Keratinocyte (primary cell): ENCODE measurements at regions not wholly inside any gene's neighbourhood (a gene's known extent, or its start where the extent isn't known, plus 50 kb on each side); places are given as distances from the start of the nearest gene placed in this dataset.

Experiments
- DNase-seq: peaks from one replicate; pipeline ENCODE4 v3.0.0-alpha.2; 2011; ENCODE audit warnings: low read depth, missing footprints, low spot score
- FAIRE-seq: peaks from 2 replicates; lab custom pipeline; 2011; peaks lifted over from hg19 to GRCh38; lab: Jason Lieb, UNC
- H2AFZ ChIP-seq: 2 replicates; pipeline ENCODE4 v1.6.0; 2012; ENCODE audit warnings: low read length, control low read depth, inconsistent platforms; ENCODE audit not compliant: control insufficient read depth
- H3K27ac ChIP-seq: 2 replicates; pipeline ENCODE4 v1.5.1; 2011; ENCODE audit warnings: low read length; ENCODE audit not compliant: control insufficient read depth, insufficient read depth
- H3K27me3 ChIP-seq: 3 replicates; pipeline ENCODE4 v1.6.0; 2011; ENCODE audit warnings: low read length; ENCODE audit not compliant: control insufficient read depth, insufficient read depth; ENCODE audit errors: extremely low read depth
- H3K36me3 ChIP-seq, 2 experiments: 2 replicates in 1 of 2; 3 replicates in 1 of 2; pipeline ENCODE4 v1.5.1; 2011; ENCODE audit warnings: low read length in 2 of 2, mild to moderate bottlenecking in 1 of 2; ENCODE audit not compliant: control insufficient read depth in 2 of 2, insufficient read depth in 2 of 2; ENCODE audit errors: extremely low read depth in 1 of 2
- H3K4me1 ChIP-seq: 3 replicates; pipeline ENCODE4 v1.5.1; 2011; ENCODE audit warnings: low read length; ENCODE audit not compliant: control insufficient read depth, insufficient read depth; ENCODE audit errors: extremely low read depth
- H3K4me2 ChIP-seq: 3 replicates; pipeline ENCODE4 v1.6.0; 2011; ENCODE audit warnings: low read depth, low read length; ENCODE audit not compliant: control insufficient read depth, insufficient read depth; ENCODE audit errors: extremely low read depth
- H3K4me3 ChIP-seq, 3 experiments: fragments of 200-600 bp in 1 of 3; sonication (generic) in 1 of 3; 2 replicates in 2 of 3; 3 replicates in 1 of 3; pipeline ENCODE4 v1.5.1; 2011 to 2016; ENCODE audit warnings: low read length in 3 of 3, mild to moderate bottlenecking in 3 of 3, control low read depth in 2 of 3, inconsistent platforms in 1 of 3, low read depth in 1 of 3, mixed read lengths in 1 of 3, mixed run types in 1 of 3, moderate library complexity in 1 of 3; ENCODE audit not compliant: control insufficient read depth in 2 of 3, insufficient read depth in 2 of 3; ENCODE audit errors: extremely low read depth in 1 of 3
- H3K79me2 ChIP-seq: 2 replicates; pipeline ENCODE4 v1.6.0; 2012; ENCODE audit warnings: low read length; ENCODE audit not compliant: control insufficient read depth, insufficient read depth
- H3K9ac ChIP-seq: 3 replicates; pipeline ENCODE4 v1.6.0; 2011; ENCODE audit warnings: low read length; ENCODE audit not compliant: control insufficient read depth, insufficient read depth; ENCODE audit errors: extremely low read depth
- H3K9me1 ChIP-seq: 3 replicates; pipeline ENCODE4 v1.6.0; 2011; ENCODE audit warnings: low read length; ENCODE audit not compliant: control insufficient read depth, insufficient read depth; ENCODE audit errors: extremely low read depth
- H3K9me3 ChIP-seq: 2 replicates; pipeline ENCODE4 v1.5.1; 2012; ENCODE audit warnings: low read depth, low read length; ENCODE audit not compliant: control insufficient read depth
- H4K20me1 ChIP-seq: 3 replicates; pipeline ENCODE4 v1.6.0; 2011; ENCODE audit warnings: low read length; ENCODE audit not compliant: control insufficient read depth, insufficient read depth; ENCODE audit errors: extremely low read depth
- EZH2 ChIP-seq: IDR thresholded peaks from one replicate; pipeline ENCODE4 v1.6.1; 2012; ENCODE audit warnings: inconsistent platforms, mild to moderate bottlenecking, low read length, moderate library complexity
- dilution Hi-C: fragments of 300-500 bp; cut with MboI; formaldehyde crosslinking; loops from one replicate; pipeline ENCODE4 v1.7.0; 2020; ENCODE audit warnings: low sequenced_read_pairs; ENCODE audit not compliant: extremely low pct_ligation_motif_present
- TF ChIP-seq, protein P1 (sequence below), 3 experiments: IDR thresholded peaks in 1 of 3; conservative IDR thresholded peaks in 1 of 3; optimal IDR thresholded peaks in 1 of 3; 2 replicates in 2 of 3; 3 replicates in 1 of 3; pipeline versions ENCODE3 to v1.5.1; 2011; ENCODE audit warnings: low read length in 3 of 3, mild to moderate bottlenecking in 3 of 3, moderate library complexity in 2 of 3, control low read depth in 1 of 3, inconsistent platforms in 1 of 3; ENCODE audit not compliant: insufficient read depth in 2 of 3; ENCODE audit errors: extremely low read depth in 1 of 3

- no peak overlapping the region for H3K27ac ChIP-seq
- dilution Hi-C loops: no loop called here
- H3K27me3 ChIP-seq: peaks cover 21% of the 10 kb centered on the region
- no peaks in the 10 kb centered on the region for H3K9me3 ChIP-seq
- H3K4me1 ChIP-seq: no peaks in the 10 kb centered on the region
- H3K9me1 ChIP-seq: no peaks in the 10 kb centered on the region
- H3K9ac ChIP-seq: no peak overlapping the region
- H3K36me3 ChIP-seq: no peaks in the 10 kb centered on the region
- H2AFZ ChIP-seq: no peak overlapping the region
- H3K79me2 ChIP-seq: no peaks in the 10 kb centered on the region
- no peak for DNase-seq
- no peak for FAIRE-seq
- H3K4me2 ChIP-seq: no peak overlapping the region
- no peak for TF ChIP-seq EZH2
- TF ChIP-seq, protein P1, sequence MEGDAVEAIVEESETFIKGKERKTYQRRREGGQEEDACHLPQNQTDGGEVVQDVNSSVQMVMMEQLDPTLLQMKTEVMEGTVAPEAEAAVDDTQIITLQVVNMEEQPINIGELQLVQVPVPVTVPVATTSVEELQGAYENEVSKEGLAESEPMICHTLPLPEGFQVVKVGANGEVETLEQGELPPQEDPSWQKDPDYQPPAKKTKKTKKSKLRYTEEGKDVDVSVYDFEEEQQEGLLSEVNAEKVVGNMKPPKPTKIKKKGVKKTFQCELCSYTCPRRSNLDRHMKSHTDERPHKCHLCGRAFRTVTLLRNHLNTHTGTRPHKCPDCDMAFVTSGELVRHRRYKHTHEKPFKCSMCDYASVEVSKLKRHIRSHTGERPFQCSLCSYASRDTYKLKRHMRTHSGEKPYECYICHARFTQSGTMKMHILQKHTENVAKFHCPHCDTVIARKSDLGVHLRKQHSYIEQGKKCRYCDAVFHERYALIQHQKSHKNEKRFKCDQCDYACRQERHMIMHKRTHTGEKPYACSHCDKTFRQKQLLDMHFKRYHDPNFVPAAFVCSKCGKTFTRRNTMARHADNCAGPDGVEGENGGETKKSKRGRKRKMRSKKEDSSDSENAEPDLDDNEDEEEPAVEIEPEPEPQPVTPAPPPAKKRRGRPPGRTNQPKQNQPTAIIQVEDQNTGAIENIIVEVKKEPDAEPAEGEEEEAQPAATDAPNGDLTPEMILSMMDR (optimal IDR thresholded peaks at IDR 0.05 in 1 of 3, IDR thresholded peaks at IDR 0.05 in 1 of 3, conservative IDR thresholded peaks at IDR 0.05 in 1 of 3; ENCODE audit: extremely low read depth in 1 of 3, insufficient read depth in 2 of 3, low read length in 3 of 3): no peak
- H3K4me3 ChIP-seq: no peak overlapping the region
- H4K20me1 ChIP-seq: no peaks in the 10 kb centered on the region
Observed at GRCh38 chr7:25379351-25380300, 151.3 kb upstream of the NPVF start.

GRCh38 chr7:25381818-25382589 lies 153.7 kb upstream of the NPVF start:
- Histone ChIP-seq H3K79me2 (no peaks in the 10 kb centered on the region), H3K9me1 (no peaks in the 10 kb centered on the region), H3K9me3 (no peaks in the 10 kb centered on the region), H3K4me3 (no peak overlapping the region), H2AFZ (no peak overlapping the region), H3K9ac (no peak overlapping the region), H3K27ac (no peak overlapping the region), H3K27me3 (peaks cover 42% of the 10 kb centered on the region), H3K36me3 (no peaks in the 10 kb centered on the region), H4K20me1 (no peaks in the 10 kb centered on the region), H3K4me2 (no peak overlapping the region), H3K4me1 (no peaks in the 10 kb centered on the region)
- no peak for DNase-seq
- no peak for FAIRE-seq
- TF ChIP-seq, protein P1 (optimal IDR thresholded peaks at IDR 0.05 in 1 of 3, IDR thresholded peaks at IDR 0.05 in 1 of 3, conservative IDR thresholded peaks at IDR 0.05 in 1 of 3; ENCODE audit: extremely low read depth in 1 of 3, insufficient read depth in 2 of 3, low read length in 3 of 3): no peak
- no peak for TF ChIP-seq EZH2
- dilution Hi-C loops: no loop called here
